ENCODE measurements at regions not wholly inside any gene's neighbourhood (a gene's known extent, or its start where the extent isn't known, plus 50 kb on each side); places are given as distances from the start of the nearest gene placed in this dataset.

GRCh38 chr4:34861666-34862065 lies 1382.6 kb downstream of the ARAP2 start:
- Histone ChIP-seq H3K36me3 (no peaks in the 10 kb centered on the region), H3K4me3 (no peak overlapping the region), H3K4me2 (no peak overlapping the region), H3K9me3 (ENCODE audit: low read depth) (no peaks in the 10 kb centered on the region), H3F3A (ENCODE audit: low read depth) (no peaks in the 10 kb centered on the region), H2AFZ (replicated peaks) (no peak overlapping the region), H3K9ac (no peak overlapping the region), H4K20me1 (ENCODE audit: low read depth) (no peaks in the 10 kb centered on the region), H3K4me1 (no peaks in the 10 kb centered on the region), H3K27me3 (no peaks in the 10 kb centered on the region), H3K27ac (no peak overlapping the region), H3K79me2 (ENCODE audit: low read depth) (no peaks in the 10 kb centered on the region)
- no peaks in the 10 kb centered on the region for H3K9me3 Mint-ChIP-seq
- no peak for DNase-seq (ENCODE audit: low spot score)
- H3K4me1 Mint-ChIP-seq: no peaks in the 10 kb centered on the region
- no peak overlapping the region for H3K27ac Mint-ChIP-seq
- H3K36me3 Mint-ChIP-seq: no peaks in the 10 kb centered on the region
- TF ChIP-seq CTCF (IDR thresholded peaks at IDR 0.05): no peak
- no peak for TF ChIP-seq EZH2 (IDR thresholded peaks at IDR 0.05)
- TF ChIP-seq EZH2phosphoT487 (IDR thresholded peaks at IDR 0.05): no peak
- H3K4me3 Mint-ChIP-seq: no peak overlapping the region
- H3K27me3 Mint-ChIP-seq (ENCODE audit: insufficient read depth, low read depth): no peaks in the 10 kb centered on the region

GRCh38 chr4:34878961-34879360 lies 1365.4 kb downstream of the ARAP2 start:
- no peak overlapping the region for H3K4me3 Mint-ChIP-seq
- no peaks in the 10 kb centered on the region for H3K4me1 Mint-ChIP-seq
- no peak overlapping the region for H3K27ac ChIP-seq
- no peak overlapping the region for H3K4me2 ChIP-seq
- no peaks in the 10 kb centered on the region for H3K36me3 Mint-ChIP-seq
- H3K9me3 ChIP-seq (ENCODE audit: low read depth): no peaks in the 10 kb centered on the region
- no peaks in the 10 kb centered on the region for H3K36me3 ChIP-seq
- peaks cover 11% of the 10 kb centered on the region for H3K9me3 Mint-ChIP-seq
- H3K79me2 ChIP-seq (ENCODE audit: low read depth): no peaks in the 10 kb centered on the region
- no peak for DNase-seq (ENCODE audit: low spot score)
- no peak overlapping the region for H2AFZ ChIP-seq (replicated peaks)
- no peaks in the 10 kb centered on the region for H3F3A ChIP-seq (ENCODE audit: low read depth)
- no peak overlapping the region for H3K27ac Mint-ChIP-seq
- TF ChIP-seq EZH2 (IDR thresholded peaks at IDR 0.05): no peak
- peak; percentile 10 for TF ChIP-seq CTCF (IDR thresholded peaks at IDR 0.05)
- no peak for TF ChIP-seq EZH2phosphoT487 (IDR thresholded peaks at IDR 0.05)
- H3K4me1 ChIP-seq: no peaks in the 10 kb centered on the region
- no peak overlapping the region for H3K9ac ChIP-seq
- no peaks in the 10 kb centered on the region for H4K20me1 ChIP-seq (ENCODE audit: low read depth)
- no peak overlapping the region for H3K4me3 ChIP-seq
- no peaks in the 10 kb centered on the region for H3K27me3 ChIP-seq
- H3K27me3 Mint-ChIP-seq (ENCODE audit: insufficient read depth, low read depth): no peaks in the 10 kb centered on the region

- no peaks in the 10 kb centered on the region for H3K27me3 ChIP-seq
- DNase-seq (ENCODE audit: low spot score): no peak
- H3K4me2 ChIP-seq: no peak overlapping the region
- no peak overlapping the region for H3K27ac ChIP-seq
- no peaks in the 10 kb centered on the region for H3K36me3 ChIP-seq
- H3K9me3 ChIP-seq (ENCODE audit: low read depth): no peaks in the 10 kb centered on the region
- H4K20me1 ChIP-seq (ENCODE audit: low read depth): no peaks in the 10 kb centered on the region
- no peaks in the 10 kb centered on the region for H3K79me2 ChIP-seq (ENCODE audit: low read depth)
- no peak overlapping the region for H3K27ac Mint-ChIP-seq
- H3K36me3 Mint-ChIP-seq: no peaks in the 10 kb centered on the region
- no peak overlapping the region for H3K4me3 ChIP-seq
- no peak overlapping the region for H3K9ac ChIP-seq
- H3K4me1 Mint-ChIP-seq: no peaks in the 10 kb centered on the region
- H3K4me3 Mint-ChIP-seq: no peak overlapping the region
- no peaks in the 10 kb centered on the region for H3F3A ChIP-seq (ENCODE audit: low read depth)
- no peaks in the 10 kb centered on the region for H3K27me3 Mint-ChIP-seq (ENCODE audit: insufficient read depth, low read depth)
- peaks cover under 1% of the 10 kb centered on the region for H3K9me3 Mint-ChIP-seq
- no peaks in the 10 kb centered on the region for H3K4me1 ChIP-seq
- H2AFZ ChIP-seq (replicated peaks): no peak overlapping the region
- no peak for TF ChIP-seq EZH2 (IDR thresholded peaks at IDR 0.05)
- TF ChIP-seq EZH2phosphoT487 (IDR thresholded peaks at IDR 0.05): no peak
- TF ChIP-seq CTCF (IDR thresholded peaks at IDR 0.05): no peak
Observed at GRCh38 chr4:34880246-34880645, 1364.1 kb downstream of the ARAP2 start.

- H3K27ac ChIP-seq: no peak overlapping the region
- no peak overlapping the region for H3K9ac ChIP-seq
- no peaks in the 10 kb centered on the region for H3K4me1 Mint-ChIP-seq
- H3K27ac Mint-ChIP-seq: no peak overlapping the region
- H3K4me3 Mint-ChIP-seq: no peak overlapping the region
- H3K27me3 ChIP-seq: no peaks in the 10 kb centered on the region
- H3K36me3 Mint-ChIP-seq: no peaks in the 10 kb centered on the region
- TF ChIP-seq EZH2phosphoT487 (IDR thresholded peaks at IDR 0.05) (no peak), EZH2 (IDR thresholded peaks at IDR 0.05) (no peak), CTCF (IDR thresholded peaks at IDR 0.05) (no peak)
- H3K36me3 ChIP-seq: no peaks in the 10 kb centered on the region
- H3K4me3 ChIP-seq: no peak overlapping the region
- no peaks in the 10 kb centered on the region for H3K4me1 ChIP-seq
- no peak overlapping the region for H3K4me2 ChIP-seq
- H3K79me2 ChIP-seq (ENCODE audit: low read depth): no peaks in the 10 kb centered on the region
- H3K9me3 ChIP-seq (ENCODE audit: low read depth): no peaks in the 10 kb centered on the region
- no peak for DNase-seq (ENCODE audit: low spot score)
- no peaks in the 10 kb centered on the region for H3K27me3 Mint-ChIP-seq (ENCODE audit: insufficient read depth, low read depth)
- H4K20me1 ChIP-seq (ENCODE audit: low read depth): no peaks in the 10 kb centered on the region
- no peaks in the 10 kb centered on the region for H3K9me3 Mint-ChIP-seq
- no peaks in the 10 kb centered on the region for H3F3A ChIP-seq (ENCODE audit: low read depth)
- H2AFZ ChIP-seq (replicated peaks): no peak overlapping the region
Observed at GRCh38 chr4:34891892-34892291, 1352.4 kb downstream of the ARAP2 start.

Data from neural progenitor cell (in vitro differentiated cells).